ENCODE measurements at regions not wholly inside any gene's neighbourhood (a gene's known extent, or its start where the extent isn't known, plus 50 kb on each side); places are given as distances from the start of the nearest gene placed in this dataset.

- H3K27me3 ChIP-seq (ENCODE audit: control insufficient read depth in 4 of 4, insufficient read depth in 4 of 4, low read length in 3 of 4): no peaks in the 10 kb centered on the region
- WGBS: 78% methylated on average over 2 of the region's 2 CpGs
- TF ChIP-seq, protein P1, sequence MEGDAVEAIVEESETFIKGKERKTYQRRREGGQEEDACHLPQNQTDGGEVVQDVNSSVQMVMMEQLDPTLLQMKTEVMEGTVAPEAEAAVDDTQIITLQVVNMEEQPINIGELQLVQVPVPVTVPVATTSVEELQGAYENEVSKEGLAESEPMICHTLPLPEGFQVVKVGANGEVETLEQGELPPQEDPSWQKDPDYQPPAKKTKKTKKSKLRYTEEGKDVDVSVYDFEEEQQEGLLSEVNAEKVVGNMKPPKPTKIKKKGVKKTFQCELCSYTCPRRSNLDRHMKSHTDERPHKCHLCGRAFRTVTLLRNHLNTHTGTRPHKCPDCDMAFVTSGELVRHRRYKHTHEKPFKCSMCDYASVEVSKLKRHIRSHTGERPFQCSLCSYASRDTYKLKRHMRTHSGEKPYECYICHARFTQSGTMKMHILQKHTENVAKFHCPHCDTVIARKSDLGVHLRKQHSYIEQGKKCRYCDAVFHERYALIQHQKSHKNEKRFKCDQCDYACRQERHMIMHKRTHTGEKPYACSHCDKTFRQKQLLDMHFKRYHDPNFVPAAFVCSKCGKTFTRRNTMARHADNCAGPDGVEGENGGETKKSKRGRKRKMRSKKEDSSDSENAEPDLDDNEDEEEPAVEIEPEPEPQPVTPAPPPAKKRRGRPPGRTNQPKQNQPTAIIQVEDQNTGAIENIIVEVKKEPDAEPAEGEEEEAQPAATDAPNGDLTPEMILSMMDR (IDR thresholded peaks at IDR 0.05; ENCODE audit: low read depth, low read length, missing input control): no peak
- no peak for TF ChIP-seq GABPA (IDR thresholded peaks at IDR 0.05 in 1 of 2, conservative IDR thresholded peaks at IDR 0.05 in 1 of 2)
- no peak for TF ChIP-seq EGR1 (IDR thresholded peaks at IDR 0.05; ENCODE audit: low read depth in 2 of 2)
- TF ChIP-seq RAD21 (IDR thresholded peaks at IDR 0.05): no peak
- TF ChIP-seq YY1 (IDR thresholded peaks at IDR 0.05): no peak
- no peak for TF ChIP-seq HNF4A (conservative IDR thresholded peaks at IDR 0.05)
- TF ChIP-seq FOXA2 (IDR thresholded peaks at IDR 0.05): no peak
- no peak for DNase-seq (ENCODE audit: low spot score)
- H3K4me1 ChIP-seq (ENCODE audit: control insufficient read depth in 4 of 4, insufficient read depth in 4 of 4, low read length in 3 of 4): peaks cover 0 to 2% (median 0%) of the 10 kb centered on the region in 4 donors
- no peak overlapping the region for H3K27ac ChIP-seq (ENCODE audit: low read depth in 1 of 2, low read length in 2 of 2)
- H3K36me3 ChIP-seq (ENCODE audit: control insufficient read depth in 4 of 4, insufficient read depth in 3 of 4, low read depth in 1 of 4, low read length in 3 of 4): no peaks in the 10 kb centered on the region
- no peak overlapping the region for H3K4me3 ChIP-seq (ENCODE audit: low read depth in 1 of 3, low read length in 3 of 3)
- no peaks in the 10 kb centered on the region for H3K9me3 ChIP-seq (ENCODE audit: control insufficient read depth in 4 of 4, low read length in 3 of 4)
- H3K9ac ChIP-seq (ENCODE audit: low read depth in 1 of 2, low read length in 2 of 2): no peak overlapping the region
Measured at GRCh38 chr18:57863706-57864105, 60.6 kb upstream of the ATP8B1 start.

DNA sequence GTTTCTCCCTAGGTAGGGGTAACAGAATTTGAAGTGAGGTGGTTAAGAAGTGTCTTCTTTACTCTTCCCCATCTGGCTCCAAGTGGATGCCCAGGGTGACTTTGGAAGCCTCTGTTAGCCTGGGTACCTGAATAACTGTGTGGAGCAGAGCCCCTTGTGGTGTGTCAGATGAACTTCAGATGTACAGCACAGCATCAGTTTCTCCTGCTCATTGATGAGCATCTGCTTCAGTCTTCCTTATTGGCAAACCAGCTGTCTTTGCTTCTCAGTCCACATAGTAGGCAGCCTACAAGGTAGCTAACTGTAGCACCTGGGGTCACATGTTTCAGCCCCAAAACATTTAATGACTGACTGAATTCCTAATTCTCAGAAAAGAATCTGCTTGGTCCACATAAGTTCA, 56.2 kb upstream of the ATP8B1 start:
- H3K4me1 ChIP-seq (ENCODE audit: control insufficient read depth in 4 of 4, insufficient read depth in 4 of 4, low read length in 3 of 4): peaks cover 0 to 2% (median 0%) of the 10 kb centered on the region in 4 donors
- DNase-seq (ENCODE audit: low spot score): no peak
- H3K4me3 ChIP-seq (ENCODE audit: low read depth in 1 of 3, low read length in 3 of 3): no peak overlapping the region
- H3K9ac ChIP-seq (ENCODE audit: low read depth in 1 of 2, low read length in 2 of 2): no peak overlapping the region
- H3K27me3 ChIP-seq (ENCODE audit: control insufficient read depth in 4 of 4, insufficient read depth in 4 of 4, low read length in 3 of 4): no peaks in the 10 kb centered on the region
- no peaks in the 10 kb centered on the region for H3K9me3 ChIP-seq (ENCODE audit: control insufficient read depth in 4 of 4, low read length in 3 of 4)
- no peak for TF ChIP-seq JUND (IDR thresholded peaks at IDR 0.05)
- no peak for TF ChIP-seq FOXA1 (IDR thresholded peaks at IDR 0.05)
- no peak for TF ChIP-seq SP1 (IDR thresholded peaks at IDR 0.05)
- no peak for TF ChIP-seq EGR1 (IDR thresholded peaks at IDR 0.05; ENCODE audit: low read depth in 2 of 2)
- TF ChIP-seq HNF4G (IDR thresholded peaks at IDR 0.05): no peak
- TF ChIP-seq ZBTB33 (IDR thresholded peaks at IDR 0.05): no peak
- TF ChIP-seq TAF1 (conservative IDR thresholded peaks at IDR 0.05): no peak
- no peak for TF ChIP-seq MAX (IDR thresholded peaks at IDR 0.05)
- peak; percentile 84 to 91 for TF ChIP-seq RAD21 (IDR thresholded peaks at IDR 0.05)
- TF ChIP-seq NR2F2 (IDR thresholded peaks at IDR 0.05): no peak
- TF ChIP-seq, protein P1 (IDR thresholded peaks at IDR 0.05; ENCODE audit: low read depth, low read length, missing input control): peak; percentile 55
- H3K36me3 ChIP-seq (ENCODE audit: control insufficient read depth in 4 of 4, insufficient read depth in 3 of 4, low read depth in 1 of 4, low read length in 3 of 4): no peaks in the 10 kb centered on the region
- no peak overlapping the region for H3K27ac ChIP-seq (ENCODE audit: low read depth in 1 of 2, low read length in 2 of 2)

Data from liver (tissue), 8 donors.